ENCODE measurements at regions not wholly inside any gene's neighbourhood (a gene's known extent, or its start where the extent isn't known, plus 50 kb on each side); places are given as distances from the start of the nearest gene placed in this dataset.
"Not testable (repeated sequence)": the region's sequence is repeated elsewhere in the genome, so short reads cannot be mapped to it uniquely, and the experiment has no call there.

DNA sequence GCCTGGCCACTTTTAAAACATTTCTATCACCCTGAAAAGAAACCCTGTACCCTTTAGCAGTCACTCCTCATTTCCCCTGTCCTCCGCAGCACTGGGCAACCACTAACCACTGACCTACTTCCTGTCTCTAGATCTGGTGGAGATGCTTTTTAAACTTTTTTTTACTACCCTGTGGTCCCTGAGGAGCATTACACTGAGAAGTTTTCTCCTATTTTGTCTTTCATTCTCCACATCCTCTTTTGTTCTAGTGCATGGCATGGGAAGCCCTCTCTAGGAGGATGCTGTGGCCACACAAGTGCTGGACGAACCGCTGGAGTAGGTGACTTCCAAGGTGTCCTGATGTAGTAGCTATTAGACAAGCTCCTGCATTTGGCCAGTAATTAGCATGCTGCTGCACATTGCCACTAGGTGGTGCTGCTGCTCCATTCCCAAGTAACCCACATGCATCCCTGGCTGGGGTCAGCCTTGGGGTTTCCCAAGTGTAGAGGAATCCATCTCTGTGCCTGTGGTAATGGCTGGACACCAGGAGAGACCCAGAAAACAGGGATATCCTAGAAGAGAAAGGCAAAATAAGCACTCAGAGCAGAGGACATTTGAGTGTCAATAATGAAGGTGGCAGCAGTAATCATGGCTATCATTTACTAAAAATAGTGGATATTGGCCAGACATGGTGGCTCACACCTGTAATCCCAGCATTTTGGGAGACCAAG, 143.8 kb upstream of the CRHR1 start:
- peak overlapping the region; percentile 90 for H3K27ac Mint-ChIP-seq
- no peaks in the 10 kb centered on the region for H3K9me3 Mint-ChIP-seq
- H3K27me3 Mint-ChIP-seq (ENCODE audit: low read depth, poor library complexity): no peaks in the 10 kb centered on the region

DNA sequence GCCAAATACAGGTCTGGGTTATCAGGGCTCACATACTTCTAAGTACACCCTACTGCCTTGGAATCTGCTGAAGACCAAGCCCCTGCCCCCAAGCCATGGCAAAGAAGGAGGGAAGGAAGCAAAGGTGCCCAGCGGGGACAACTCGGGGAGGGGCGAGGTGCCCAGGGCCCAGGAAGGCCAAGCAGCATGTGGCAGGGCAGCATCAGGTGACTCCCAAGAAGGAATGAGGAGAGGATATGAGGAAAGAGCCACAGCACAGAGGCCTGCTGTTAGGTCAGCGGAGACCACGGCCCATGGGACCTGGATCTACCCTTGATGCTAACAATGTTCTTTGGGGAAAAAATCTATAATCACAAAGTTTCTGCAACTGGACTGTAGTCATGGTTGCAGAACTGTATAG, 142.6 kb upstream of the CRHR1 start:
- Mint-ChIP-seq H3K27ac (peak overlapping the region; percentile 77), H3K4me1 (no peaks in the 10 kb centered on the region), H3K36me3 (ENCODE audit: low read depth) (peaks cover 16% of the 10 kb centered on the region), H3K9me3 (no peaks in the 10 kb centered on the region), H3K27me3 (ENCODE audit: low read depth, poor library complexity) (no peaks in the 10 kb centered on the region), H3K4me3 (no peak overlapping the region)
- DNase-seq: no peak
- TF ChIP-seq, protein P1, sequence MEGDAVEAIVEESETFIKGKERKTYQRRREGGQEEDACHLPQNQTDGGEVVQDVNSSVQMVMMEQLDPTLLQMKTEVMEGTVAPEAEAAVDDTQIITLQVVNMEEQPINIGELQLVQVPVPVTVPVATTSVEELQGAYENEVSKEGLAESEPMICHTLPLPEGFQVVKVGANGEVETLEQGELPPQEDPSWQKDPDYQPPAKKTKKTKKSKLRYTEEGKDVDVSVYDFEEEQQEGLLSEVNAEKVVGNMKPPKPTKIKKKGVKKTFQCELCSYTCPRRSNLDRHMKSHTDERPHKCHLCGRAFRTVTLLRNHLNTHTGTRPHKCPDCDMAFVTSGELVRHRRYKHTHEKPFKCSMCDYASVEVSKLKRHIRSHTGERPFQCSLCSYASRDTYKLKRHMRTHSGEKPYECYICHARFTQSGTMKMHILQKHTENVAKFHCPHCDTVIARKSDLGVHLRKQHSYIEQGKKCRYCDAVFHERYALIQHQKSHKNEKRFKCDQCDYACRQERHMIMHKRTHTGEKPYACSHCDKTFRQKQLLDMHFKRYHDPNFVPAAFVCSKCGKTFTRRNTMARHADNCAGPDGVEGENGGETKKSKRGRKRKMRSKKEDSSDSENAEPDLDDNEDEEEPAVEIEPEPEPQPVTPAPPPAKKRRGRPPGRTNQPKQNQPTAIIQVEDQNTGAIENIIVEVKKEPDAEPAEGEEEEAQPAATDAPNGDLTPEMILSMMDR (IDR thresholded peaks at IDR 0.05): no peak

More for the DNA sequence above, 143.8 kb upstream of the CRHR1 start:
- no peak overlapping the region for H3K4me3 Mint-ChIP-seq
- DNase-seq: peak; percentile 90
- peaks cover 28% of the 10 kb centered on the region for H3K36me3 Mint-ChIP-seq (ENCODE audit: low read depth)
- H3K4me1 Mint-ChIP-seq: no peaks in the 10 kb centered on the region
- TF ChIP-seq, protein P1 (IDR thresholded peaks at IDR 0.05): peak; percentile 97

DNA sequence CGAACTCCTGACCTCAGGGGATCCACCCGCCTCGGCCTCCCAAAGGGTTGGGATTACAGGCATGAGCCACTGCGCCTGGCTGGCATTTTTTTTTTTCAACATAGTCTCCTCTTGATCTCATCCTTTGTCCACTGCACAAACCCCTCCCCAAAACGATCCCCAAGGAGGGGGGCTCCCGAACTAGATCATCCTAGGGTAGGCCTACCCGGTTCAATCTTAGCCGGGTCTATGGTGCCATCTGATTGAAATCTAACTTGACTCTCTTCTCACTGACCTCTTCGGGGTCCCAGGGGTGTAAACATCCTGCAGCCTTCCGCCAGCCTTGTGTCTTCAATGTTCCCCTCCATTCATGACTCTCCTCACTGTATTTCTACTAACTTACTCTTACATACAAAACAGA, 140.5 kb upstream of the CRHR1 start:
- DNase-seq: no peak
- Mint-ChIP-seq H3K4me3 (no peak overlapping the region), H3K27me3 (ENCODE audit: low read depth, poor library complexity) (no peaks in the 10 kb centered on the region), H3K9me3 (no peaks in the 10 kb centered on the region), H3K4me1 (no peaks in the 10 kb centered on the region), H3K27ac (no peak overlapping the region), H3K36me3 (ENCODE audit: low read depth) (peaks cover 16% of the 10 kb centered on the region)
- TF ChIP-seq, protein P1 (IDR thresholded peaks at IDR 0.05): no peak

DNA sequence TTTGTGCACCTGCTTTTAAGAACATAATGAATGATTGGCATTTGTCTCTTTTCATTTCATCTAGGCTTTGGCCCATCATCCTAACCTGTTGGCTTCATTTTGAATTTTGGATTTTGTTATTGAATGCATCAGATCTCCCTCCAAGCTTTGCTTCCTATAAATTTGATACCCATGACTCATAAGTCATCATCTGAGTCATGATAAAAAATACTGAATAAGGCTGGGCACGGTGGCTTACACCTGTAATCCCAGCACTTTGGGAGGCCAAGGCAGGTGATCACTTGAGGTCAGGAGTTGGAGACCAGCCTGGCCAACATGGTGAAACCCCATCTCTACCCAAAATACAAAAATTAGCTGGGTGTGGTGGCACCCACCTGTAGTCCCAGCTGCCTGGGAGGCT, 139.5 kb upstream of the CRHR1 start:
- not testable (repeated sequence) for H3K36me3 Mint-ChIP-seq (ENCODE audit: low read depth); H3K4me3 Mint-ChIP-seq

DNA sequence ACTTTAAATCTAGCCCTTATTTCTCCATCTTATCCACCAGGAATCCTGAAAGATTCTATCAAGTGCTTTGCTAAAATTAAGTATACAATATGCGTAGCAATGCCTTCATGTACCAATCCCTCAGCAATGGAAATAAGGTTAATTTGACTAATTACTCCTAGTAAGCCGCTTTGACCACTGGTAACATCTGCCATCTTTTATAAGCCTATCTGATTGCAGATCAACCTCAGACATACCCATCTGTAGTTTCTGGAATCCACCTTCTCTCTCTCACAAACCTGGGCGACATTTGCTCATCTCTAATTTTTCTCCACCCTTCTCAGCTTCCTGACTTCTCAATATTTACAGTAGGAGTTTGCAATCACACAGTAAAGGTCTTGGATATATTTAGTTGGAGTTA, 138.8 kb upstream of the CRHR1 start:
- TF ChIP-seq, protein P1 (IDR thresholded peaks at IDR 0.05): no peak
- H3K4me3 Mint-ChIP-seq: no peak overlapping the region
- H3K9me3 Mint-ChIP-seq: no peaks in the 10 kb centered on the region
- H3K36me3 Mint-ChIP-seq (ENCODE audit: low read depth): peaks cover 4% of the 10 kb centered on the region
- H3K4me1 Mint-ChIP-seq: no peaks in the 10 kb centered on the region
- no peak overlapping the region for H3K27ac Mint-ChIP-seq
- peaks cover 4% of the 10 kb centered on the region for H3K27me3 Mint-ChIP-seq (ENCODE audit: low read depth, poor library complexity)
- no peak for DNase-seq

More for the DNA sequence above, 139.5 kb upstream of the CRHR1 start:
- H3K27me3 Mint-ChIP-seq (ENCODE audit: low read depth, poor library complexity); DNase-seq; H3K27ac Mint-ChIP-seq; H3K9me3 Mint-ChIP-seq; H3K4me1 Mint-ChIP-seq: not testable (repeated sequence)

DNA sequence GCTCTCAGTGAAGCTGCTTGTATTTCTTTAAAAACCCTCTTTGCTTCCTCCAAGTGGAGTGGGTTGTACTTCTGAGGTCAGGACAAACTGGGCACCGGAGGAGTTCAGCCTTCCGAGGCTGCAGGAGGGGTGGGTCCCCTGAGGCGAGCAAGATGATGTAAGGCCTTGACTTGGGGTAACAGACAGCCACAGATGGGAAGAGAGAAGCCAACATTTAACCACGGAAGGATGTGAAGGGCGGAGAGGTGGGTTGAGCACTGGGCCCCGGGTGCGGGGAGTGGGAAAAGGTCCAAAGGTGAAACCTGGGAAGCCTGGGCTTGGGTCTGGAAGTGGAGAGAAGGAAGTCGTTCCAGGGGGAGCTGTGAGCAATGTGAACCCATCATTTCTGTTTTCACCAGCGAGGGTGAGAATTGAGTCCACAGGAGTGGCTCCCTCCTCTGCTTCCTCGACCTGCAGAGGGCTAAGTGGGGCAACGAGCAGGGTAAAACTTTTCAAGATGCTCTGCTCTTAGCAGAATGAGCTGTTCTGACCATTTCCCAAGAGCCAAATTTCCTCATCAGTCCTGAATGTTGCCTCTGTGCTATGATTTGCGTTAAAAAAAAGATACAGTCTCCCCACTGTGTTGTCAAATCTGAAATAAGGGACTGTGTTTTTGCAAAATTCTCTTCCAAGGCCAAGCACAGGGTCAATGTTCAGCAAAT, 137.7 kb upstream of the CRHR1 start:
- no peak for DNase-seq

More for the DNA sequence above, 137.7 kb upstream of the CRHR1 start:
- H3K4me3 Mint-ChIP-seq: no peak overlapping the region
- peaks cover 4% of the 10 kb centered on the region for H3K27me3 Mint-ChIP-seq (ENCODE audit: low read depth, poor library complexity)
- TF ChIP-seq, protein P1 (IDR thresholded peaks at IDR 0.05): no peak
- H3K36me3 Mint-ChIP-seq (ENCODE audit: low read depth): no peaks in the 10 kb centered on the region
- H3K9me3 Mint-ChIP-seq: no peaks in the 10 kb centered on the region
- H3K27ac Mint-ChIP-seq: no peak overlapping the region
- no peaks in the 10 kb centered on the region for H3K4me1 Mint-ChIP-seq
